Hematopoietic multipotent progenitor cell treated with erythropoietin and hydrocortisone succinate and interleukin-3 and kit ligand, for 8 days (in vitro differentiated cells): ENCODE measurements at regions not wholly inside any gene's neighbourhood (a gene's known extent, or its start where the extent isn't known, plus 50 kb on each side); places are given as distances from the start of the nearest gene placed in this dataset.
"Not testable (repeated sequence)": the region's sequence is repeated elsewhere in the genome, so short reads cannot be mapped to it uniquely, and the experiment has no call there.

Source experiments
- DNase-seq: peaks from one replicate; pipeline ENCODE4 v3.0.0-alpha.2; 2015

DNA sequence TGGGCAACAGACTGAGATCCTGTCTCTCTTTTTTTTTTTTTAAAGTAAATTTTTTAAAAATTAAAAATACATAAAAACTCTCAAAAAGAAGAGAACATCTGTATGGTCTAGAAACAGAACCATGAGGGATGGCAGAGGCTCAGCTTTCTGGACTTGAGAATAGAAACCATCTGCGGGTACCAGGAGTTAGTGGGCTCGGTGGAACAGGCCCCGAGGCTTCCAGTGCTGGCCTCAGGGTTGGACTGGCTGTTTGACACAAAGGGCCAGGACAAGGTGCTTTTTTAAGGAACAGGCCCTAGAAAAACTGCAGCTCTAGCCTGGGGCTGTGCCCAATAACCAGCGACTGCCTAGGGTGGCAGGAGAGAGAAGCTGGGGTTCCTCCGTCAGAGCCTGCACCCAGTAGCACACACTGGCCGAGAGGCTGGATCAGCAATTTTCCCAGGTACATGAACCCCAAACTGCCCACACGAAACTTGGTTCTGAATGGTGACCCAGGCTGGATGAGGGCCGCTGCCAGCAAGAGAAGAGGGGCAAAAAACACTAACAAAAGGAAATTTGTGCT, 131.0 kb upstream of the OLIG3 start:
- DNase-seq: no peak

DNA sequence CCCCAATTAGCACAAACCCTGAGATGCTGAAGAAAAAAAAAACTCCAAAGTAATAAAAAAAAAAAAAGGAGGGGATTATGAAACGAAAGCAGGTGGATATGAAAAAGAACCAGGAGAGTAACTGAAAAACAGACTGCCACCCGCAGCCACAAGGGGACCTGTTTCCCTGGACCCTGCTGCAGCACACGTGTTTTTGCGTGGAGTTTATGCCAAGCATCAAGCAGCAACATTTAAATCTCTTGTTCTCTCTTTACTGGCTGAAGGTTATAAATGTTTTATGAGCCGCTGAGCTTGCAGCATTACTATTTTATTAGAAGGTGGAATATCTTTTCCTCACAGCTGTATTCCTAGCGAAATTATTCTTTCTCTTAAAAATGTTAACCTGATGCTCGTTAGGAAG, 131.6 kb upstream of the OLIG3 start:
- DNase-seq: no peak

DNA sequence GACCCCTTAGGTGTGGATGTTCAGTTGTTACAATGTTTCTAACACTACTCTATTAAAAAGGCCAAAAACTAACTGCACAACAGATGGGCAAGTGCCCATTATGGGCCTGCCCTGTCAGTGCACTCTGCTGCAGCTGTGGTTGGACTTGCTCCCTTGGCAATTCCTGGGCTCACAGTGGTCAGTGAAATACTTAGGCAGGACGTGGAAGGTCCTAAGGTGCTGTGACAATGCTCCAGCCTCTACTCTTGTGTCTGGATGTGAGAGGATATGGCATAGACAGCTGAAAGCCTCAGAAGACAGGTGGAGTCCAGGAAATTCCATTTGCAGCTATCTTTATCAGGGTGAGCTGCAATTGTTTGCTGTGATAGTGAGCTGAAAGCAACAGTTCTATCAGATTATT, 136.5 kb upstream of the OLIG3 start:
- no peak for DNase-seq

DNA sequence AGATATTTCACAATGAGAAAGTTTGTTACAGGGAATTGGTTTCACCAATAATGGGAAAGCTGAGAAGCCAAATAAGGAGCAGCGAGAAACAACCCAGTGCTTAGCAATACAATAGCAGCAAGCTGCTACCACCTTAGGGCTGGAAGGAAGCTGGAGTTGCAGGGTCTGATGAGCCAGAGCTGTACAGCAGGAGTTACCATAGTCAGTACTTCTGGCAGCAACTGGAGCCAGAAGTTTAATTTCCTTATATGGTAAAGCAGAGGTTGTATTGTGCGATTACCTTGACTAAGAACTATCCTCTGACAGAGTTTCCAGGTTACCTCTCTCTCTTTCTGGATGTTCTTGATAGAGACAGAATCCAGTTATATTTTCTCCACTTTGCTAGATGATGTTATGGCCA, 137.1 kb upstream of the OLIG3 start:
- DNase-seq: no peak

DNA sequence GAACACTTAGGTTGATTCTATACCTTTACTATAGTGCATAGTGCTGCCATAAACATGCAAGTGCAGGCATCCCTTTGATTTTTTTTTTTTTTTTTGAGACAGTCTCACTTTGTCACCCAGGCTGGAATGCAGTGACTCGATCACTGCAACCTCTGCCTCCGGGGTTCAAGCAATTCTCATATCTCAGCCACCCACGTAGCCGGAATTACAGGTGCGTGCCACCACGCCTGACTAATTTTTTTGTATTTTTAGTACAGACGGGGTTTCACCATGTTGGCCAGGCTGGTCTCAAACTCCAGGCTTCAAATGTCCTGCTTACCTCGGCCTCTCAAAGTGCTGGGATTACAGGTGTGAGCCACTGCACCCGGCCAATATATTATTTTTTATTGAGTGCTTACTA, 140.0 kb upstream of the OLIG3 start:
- not testable (repeated sequence) for DNase-seq

DNA sequence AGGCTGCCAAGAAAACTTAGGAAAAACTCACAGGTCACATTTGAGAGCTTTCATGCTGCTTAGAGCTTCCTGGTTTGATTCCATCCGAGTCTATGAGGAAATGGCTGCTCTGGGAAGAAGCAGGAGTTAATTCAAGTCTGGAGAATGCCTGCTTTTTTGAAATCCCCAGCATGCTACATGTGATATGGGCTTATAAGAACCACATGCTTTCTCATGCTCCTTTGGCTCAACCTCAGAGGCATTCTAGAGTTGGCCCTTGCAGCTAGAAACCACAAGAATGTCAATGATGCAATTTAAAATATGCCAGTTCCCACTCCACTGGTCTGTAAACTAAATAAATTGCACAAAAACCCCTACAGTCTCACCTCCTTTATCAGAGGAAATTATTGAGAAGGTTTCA, 142.9 kb upstream of the OLIG3 start:
- no peak for DNase-seq

DNA sequence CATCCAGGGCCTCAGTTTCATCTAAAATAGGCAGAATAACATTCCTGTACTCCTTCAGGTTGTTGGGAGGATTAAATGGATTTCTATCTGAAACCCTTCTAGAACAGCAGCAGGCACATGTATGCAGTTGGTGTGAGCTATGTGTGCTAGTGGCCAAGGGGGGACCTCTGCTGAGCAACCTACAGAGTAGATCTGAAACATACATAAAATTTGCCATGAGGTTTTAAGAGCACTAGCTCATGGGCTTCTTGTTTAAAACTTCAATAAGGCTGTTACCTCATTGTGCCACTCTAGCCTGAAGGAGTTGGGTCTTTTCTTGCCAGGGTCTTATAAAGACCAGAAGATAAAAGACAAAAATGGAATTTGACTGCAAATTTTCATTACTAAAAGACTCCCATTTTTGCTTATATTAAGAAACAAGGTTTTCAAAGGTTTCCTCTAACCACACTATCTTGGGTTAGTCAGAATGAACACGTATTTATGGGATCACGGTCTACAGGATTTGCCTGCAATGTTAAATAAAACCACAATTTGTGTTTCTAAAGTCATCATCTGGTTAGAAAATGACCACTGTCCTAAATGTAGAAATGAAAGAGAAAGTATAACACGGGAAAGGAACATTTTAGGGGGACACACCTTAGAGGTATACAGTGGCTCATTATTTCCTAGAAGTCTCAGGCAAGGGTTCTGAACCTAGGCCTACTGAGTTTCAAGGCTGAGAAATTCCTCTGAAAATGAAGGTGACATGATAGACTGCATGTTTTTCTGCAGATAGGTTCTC, 144.9 kb upstream of the OLIG3 start:
- no peak for DNase-seq

DNA sequence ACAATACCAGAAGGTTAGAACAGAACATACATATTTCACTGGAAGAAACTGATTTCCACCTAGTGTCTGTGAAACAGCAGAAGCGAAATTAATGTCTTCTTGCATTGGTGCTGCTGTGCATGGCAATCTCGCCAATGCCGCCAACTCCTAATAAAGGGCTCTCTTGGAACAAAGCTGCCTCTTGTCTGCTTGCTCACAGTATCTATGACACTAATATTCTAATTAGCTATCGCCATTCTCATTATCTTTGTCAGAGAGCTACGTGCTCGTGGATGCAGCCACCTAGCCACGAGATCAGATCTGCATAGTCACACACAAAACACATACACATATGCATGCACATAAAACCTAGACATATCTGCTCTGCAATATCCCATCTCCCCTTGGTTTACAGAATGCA, 145.9 kb upstream of the OLIG3 start:
- no peak for DNase-seq

DNA sequence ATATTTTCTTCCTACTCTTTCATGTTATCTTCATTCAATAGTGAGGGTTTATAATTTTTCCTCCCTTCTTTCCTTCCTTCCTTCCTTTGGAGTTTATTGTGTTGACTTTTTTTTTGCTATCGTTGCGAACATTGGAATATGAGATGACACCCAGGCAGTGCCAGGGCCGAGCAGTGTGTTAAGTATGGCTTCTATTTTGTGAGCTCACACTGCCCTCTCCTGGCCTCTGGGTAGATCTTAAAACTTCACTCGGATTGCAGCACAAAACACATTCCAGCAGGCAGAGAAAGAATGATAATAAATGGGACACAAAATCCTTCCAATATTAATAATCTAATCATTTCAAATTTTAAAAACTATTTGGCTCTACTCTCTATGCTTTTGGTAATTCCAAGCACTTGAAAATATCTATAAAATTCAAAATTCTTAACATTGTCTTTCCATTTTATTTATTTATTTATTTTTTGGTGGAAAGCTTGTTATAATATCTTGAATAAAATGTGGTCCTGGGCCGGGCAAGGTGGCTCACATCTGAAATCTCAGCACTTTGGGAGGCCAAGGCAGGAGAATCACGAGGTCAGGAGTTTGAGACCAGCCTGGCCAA, 147.4 kb upstream of the OLIG3 start:
- peak; percentile 73 for DNase-seq

DNA sequence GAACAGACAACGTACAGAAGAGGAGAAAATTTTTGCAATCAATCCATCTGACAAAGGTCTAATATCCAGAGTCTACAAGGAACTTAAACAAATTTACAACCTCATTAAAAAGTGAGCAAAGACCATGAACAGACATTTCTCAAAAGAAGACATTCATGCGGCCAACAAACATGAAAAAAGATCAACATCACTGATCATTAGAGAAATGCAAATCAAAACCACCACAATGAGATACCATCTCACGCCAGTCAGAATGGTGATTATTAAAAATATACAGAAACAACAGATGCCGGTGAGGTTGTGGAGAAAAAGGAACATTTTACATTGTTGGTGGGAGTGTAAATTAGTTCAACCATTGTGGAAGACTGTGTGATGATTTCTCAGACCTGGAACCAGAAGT, 149.0 kb upstream of the OLIG3 start:
- not testable (repeated sequence) for DNase-seq

DNA sequence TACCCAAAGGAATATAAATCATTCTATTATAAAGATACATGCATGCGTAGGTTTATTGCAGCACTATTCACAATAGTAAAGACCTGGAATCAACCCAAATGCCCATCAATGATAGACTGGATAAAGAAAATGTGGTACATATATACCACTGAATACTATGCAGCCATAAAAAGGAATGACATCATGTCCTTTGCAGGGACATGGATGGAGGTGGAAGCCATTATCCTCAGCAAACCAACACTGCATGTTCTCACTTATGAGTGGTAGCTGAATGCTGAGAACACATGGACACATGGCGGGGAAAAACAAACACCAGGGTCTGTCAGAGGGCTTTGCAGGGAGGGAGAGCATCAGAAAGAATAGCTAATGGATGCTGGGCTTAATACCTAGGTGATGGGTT, 149.4 kb upstream of the OLIG3 start:
- DNase-seq: not testable (repeated sequence)

DNA sequence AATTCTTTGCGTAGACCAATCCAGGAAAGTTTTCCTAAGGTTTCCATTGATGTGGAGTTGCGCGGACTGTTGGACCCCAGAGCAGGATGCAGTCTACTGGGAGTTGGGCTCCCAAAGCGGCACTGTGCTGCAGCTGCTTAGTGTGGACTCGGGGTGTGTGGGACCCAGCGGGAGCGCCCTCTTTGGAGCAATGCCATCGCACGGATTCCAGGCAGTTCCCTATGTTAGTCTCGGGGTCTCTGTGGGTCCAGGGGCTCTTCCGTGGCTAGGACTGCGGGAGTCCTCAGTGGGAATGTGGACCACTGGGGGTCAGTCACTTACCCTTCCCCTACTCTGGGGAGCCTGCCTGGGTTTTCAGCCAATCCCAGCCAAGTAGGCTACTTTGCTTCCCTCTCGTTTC, 151.7 kb upstream of the OLIG3 start:
- no peak for DNase-seq

DNA sequence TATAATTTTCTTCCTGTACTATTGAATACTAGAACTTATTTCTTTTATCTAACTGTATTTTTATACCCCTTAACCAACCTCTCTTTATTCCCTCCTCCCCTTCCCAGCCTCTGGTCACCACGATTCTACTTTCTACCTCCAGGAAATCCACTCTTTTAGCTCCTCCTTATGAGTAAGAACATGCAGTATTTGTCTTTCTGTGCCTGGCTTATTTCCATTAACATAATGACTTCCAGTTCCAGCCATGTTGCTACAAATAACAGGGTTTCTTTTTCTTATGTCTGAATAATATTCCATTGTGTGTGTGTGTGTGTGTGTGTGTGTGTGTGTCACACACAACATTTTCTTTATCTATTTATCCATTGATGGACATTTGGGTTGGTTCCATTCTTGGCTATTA, 152.3 kb upstream of the OLIG3 start:
- no peak for DNase-seq

DNA sequence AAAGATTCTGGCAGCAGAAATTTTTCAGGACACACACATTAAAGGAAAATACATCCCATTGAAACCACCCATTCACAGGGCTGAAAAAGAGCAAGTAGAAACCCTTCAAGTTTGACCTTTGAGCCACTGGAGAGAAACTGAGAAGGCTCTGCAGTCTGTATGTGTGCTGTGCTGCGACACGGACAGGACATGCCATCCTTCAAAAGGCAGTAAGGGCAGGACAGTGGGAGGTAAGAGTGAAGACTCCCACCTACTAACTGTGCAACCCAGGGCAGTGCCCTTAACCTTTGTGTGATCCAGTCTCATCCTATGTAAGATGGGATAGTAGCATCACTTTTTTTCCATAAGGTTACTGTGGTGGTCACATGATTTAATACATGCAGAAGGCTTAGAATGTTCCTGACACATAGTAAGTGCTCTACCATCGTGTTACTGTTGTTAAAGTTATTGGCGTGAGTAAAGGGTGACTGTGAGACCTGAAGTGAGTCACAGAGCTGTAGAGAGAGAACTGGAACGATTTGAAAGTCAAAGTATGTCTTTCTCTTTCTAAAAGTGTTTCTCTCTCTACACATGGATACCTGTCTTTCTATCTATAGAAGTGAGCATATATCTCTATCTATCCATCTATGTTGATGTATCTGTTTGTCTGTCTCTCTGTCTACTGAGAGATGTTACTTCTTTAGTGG, 153.7 kb upstream of the OLIG3 start:
- DNase-seq: no peak

DNA sequence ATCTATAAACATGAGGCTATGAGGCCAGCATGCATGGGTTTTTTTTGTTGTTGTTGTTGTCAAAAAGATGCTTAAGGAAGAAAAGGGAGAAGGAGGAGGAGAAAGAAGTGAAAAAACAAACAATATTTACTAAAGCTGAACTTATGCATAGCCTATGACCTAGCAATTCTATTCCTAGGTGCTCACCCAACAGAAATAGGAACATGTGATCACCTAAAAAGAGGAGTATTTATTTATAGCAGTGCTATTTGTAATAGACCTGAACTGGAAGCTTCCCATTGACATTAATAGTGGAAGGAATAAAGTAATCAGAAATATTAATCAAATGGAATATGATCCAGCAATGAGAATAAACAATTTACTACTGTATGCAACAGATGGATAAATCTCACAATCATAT, 156.5 kb upstream of the OLIG3 start:
- DNase-seq: no peak

DNA sequence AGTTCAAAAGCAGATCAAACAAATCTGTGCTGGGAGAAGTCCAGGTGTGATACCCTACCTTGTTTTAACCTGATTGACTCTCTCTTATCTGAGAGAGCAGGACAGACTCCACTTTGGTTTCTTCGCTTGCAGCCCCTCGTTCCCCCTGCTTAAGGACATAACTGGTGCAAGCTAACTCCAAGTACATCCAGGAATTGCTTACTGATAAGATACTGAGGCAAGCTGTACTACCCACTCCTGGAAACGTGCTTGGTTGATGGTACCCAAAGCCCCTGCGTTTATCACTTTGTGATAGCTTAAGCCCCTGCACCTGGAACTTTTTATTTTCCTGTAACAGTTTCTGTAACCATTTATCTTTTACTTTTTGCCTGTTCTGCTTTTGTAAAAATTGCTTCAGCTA, 157.0 kb upstream of the OLIG3 start:
- no peak for DNase-seq

DNA sequence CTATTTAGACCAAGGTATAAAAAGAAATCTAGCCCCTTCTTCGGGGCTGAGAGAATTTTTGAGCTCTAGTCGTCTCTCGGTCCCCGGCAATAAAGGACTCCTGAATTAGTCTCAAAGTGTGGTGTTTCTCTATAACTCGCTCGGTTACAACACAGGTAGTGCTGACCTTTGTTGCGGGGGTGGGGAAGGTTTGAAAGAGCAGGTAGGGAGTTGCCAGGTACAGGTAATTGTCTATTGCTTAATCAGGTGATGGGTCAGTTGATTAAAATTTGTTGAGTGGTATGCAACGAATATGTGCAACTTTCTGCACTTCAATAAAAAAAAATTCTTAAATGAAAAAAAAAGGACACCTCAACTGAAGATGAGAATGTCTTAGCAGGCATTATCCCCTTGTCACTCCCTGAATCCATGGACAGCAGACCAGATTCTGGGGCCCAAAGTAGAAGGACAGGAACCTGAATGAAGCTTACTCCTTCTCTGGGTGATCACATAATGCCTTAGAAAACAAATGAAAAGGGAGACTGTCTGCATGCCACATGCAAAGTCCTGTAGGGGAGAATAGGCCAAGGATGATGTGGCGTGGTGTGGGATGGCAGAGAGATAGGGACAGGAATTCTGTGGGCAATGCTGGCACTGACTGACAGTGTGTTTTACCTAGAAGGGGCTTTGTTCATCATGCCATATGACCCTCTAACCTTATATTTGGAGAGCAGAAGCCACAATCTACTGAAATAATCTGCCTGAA, 157.6 kb upstream of the OLIG3 start:
- DNase-seq: no peak

DNA sequence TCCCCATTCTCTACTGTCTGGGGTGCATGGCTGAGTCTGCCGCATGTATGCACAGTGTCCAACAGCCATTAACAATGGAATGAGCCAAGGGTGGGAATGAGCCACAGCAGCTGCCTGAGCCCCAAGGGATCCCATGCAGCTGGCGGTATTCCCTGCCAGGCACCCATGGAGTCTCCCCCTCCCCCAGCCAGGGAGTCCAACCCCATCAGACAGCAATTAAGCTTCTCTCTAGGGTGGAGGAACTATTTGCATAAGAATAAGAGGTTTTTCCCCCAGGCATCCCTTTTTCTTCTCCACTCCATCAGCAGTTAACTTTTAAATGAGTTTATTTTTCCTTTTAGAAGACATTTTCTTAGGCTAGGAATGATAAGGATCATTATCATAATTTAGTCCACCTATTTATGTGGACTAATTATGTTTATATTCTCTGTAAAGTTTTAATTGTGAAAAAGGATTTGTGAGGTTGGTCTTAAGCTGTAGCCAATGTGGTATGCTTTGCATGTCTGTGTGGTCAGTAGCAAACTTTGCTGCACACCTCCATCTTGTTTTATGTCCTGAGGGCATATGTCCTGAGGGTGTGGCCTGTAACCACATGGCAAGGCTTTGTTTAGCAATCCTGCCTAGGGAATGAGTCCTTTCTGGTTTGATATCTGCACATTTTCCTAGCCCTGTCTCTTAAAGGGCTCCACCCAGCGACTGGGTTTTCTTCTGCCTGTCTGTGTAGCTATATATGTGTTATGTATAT, 158.9 kb upstream of the OLIG3 start:
- no peak for DNase-seq

DNA sequence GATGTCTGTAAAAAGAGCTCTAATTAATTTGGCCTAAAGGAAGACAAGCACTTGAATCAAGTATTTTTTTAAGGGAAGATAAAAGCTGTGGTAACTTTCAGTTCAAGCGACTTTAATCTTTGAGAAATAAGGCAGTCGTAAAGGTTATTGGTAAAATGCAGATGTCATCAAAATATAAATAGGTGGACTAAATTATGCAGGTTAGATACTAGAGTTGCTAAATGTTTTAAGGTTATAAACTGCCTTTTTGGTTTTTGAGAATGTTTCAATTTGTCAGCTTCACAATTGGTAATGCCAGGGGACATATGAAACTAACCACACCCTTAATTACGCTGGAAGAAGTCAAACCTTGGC, 159.5 kb upstream of the OLIG3 start:
- no peak for DNase-seq

DNA sequence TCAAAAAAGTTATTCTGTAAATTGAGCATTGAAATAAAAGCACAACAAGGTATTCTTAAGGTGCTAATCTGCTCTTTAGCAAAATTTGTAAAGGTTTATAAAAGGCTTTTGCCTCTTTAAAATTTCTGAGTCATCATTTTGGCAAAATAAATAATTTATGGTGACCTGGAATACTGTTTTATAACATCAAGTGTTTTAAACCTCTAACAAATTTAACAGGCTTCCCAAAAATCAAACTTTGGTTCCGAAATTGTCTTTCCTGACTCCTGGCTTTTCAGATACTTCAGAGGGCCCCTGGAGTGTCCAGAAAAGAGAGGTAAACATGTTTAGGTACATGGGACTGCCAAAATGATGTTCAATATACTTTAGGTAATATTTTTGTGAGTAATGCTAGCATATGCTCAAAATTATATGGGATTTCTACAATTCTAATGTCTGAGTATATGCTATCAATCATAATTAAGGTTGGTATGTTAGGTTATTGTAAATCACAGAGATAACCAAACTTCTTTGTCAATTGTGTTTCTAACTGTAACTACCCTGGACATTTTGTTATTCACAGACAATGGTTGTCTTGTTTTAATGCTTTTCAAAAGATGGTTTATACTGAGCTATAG, 160.3 kb upstream of the OLIG3 start:
- no peak for DNase-seq

DNA sequence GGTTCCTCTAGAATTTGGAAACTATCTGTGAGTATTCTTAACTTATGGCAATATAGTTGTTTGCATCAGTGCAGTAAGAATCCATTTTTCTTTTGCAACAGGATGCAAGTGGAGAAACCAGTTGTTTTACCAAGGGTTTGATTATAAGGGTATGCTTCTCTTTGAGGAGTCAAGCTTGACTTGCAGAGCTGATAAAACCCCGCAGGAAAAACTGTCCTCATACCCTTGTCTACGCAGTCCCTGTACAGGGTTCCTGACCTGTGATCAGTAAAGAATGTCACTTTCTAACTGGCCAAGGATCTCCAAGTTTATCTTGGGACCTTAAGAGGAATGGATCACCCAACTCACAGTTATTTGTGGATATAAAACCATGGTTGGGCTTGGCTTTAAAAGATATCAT, 161.1 kb upstream of the OLIG3 start:
- DNase-seq: no peak

DNA sequence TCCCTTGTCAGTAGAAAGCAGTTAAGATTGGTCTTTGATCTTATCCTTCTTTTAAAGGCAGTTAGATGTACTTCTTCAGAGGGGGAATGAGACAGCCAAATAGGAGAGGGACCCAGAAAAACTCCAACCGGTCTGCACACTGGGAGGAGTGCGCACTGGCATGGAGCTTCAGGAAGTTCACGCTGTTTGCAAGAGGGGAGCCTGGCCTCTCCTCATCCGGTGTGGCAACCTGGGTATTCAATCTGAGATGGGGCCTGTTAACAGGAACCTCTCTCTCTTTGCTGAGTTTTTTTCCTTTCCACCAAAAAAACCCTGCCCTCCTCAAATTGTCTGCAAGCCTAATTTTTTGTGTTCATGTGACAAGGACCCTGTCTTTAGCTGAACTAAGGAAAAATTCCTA, 162.5 kb upstream of the OLIG3 start:
- DNase-seq: no peak
